ENCODE measurements at regions not wholly inside any gene's neighbourhood (a gene's known extent, or its start where the extent isn't known, plus 50 kb on each side); places are given as distances from the start of the nearest gene placed in this dataset.

GRCh38 chr1:185495898-185496297 lies 178.9 kb upstream of the IVNS1ABP start:
- DNase-seq: no peak

- no peak for DNase-seq
These were observed 178.0 kb upstream of the IVNS1ABP start for GRCh38 chr1:185495007-185495406.

GRCh38 chr1:185492089-185492825 lies 175.2 kb upstream of the IVNS1ABP start:
- DNase-seq: no peak

- no peak for DNase-seq
These were observed 174.6 kb upstream of the IVNS1ABP start for GRCh38 chr1:185491604-185492003.

GRCh38 chr1:185490924-185491323 lies 173.9 kb upstream of the IVNS1ABP start:
- DNase-seq: no peak

- no peak for DNase-seq
These were observed 172.4 kb upstream of the IVNS1ABP start for GRCh38 chr1:185489406-185489805.

GRCh38 chr1:185488808-185489207 lies 171.8 kb upstream of the IVNS1ABP start:
- no peak for DNase-seq

GRCh38 chr1:185487936-185488335 lies 170.9 kb upstream of the IVNS1ABP start:
- no peak for DNase-seq

GRCh38 chr1:185487026-185487425 lies 170.0 kb upstream of the IVNS1ABP start:
- DNase-seq: no peak

GRCh38 chr1:185486346-185486745 lies 169.3 kb upstream of the IVNS1ABP start:
- DNase-seq: no peak

GRCh38 chr1:185483664-185484450 lies 166.8 kb upstream of the IVNS1ABP start:
- no peak for DNase-seq

GRCh38 chr1:185483217-185483616 lies 166.2 kb upstream of the IVNS1ABP start:
- no peak for DNase-seq

GRCh38 chr1:185480545-185480944 lies 163.5 kb upstream of the IVNS1ABP start:
- DNase-seq: no peak

- no peak for DNase-seq
These were observed 162.8 kb upstream of the IVNS1ABP start for GRCh38 chr1:185479796-185480195.

- no peak for DNase-seq
These were observed 161.8 kb upstream of the IVNS1ABP start for GRCh38 chr1:185478877-185479276.

GRCh38 chr1:185477638-185478580 lies 160.9 kb upstream of the IVNS1ABP start:
- no peak for DNase-seq

GRCh38 chr1:185474440-185475149 lies 157.6 kb upstream of the IVNS1ABP start:
- no peak for DNase-seq

GRCh38 chr1:185473186-185473585 lies 156.1 kb upstream of the IVNS1ABP start:
- no peak for DNase-seq

- no peak for DNase-seq
These were observed 151.6 kb upstream of the IVNS1ABP start for GRCh38 chr1:185468626-185469025.

- DNase-seq: no peak
These were observed 150.1 kb upstream of the IVNS1ABP start for GRCh38 chr1:185467122-185467521.

GRCh38 chr1:185464777-185465176 lies 147.7 kb upstream of the IVNS1ABP start:
- DNase-seq: no peak

GRCh38 chr1:185463433-185463832 lies 146.4 kb upstream of the IVNS1ABP start:
- no peak for DNase-seq

- no peak for DNase-seq
These were observed 146.0 kb upstream of the IVNS1ABP start for GRCh38 chr1:185463011-185463410.
